ENCODE measurements at regions not wholly inside any gene's neighbourhood (a gene's known extent, or its start where the extent isn't known, plus 50 kb on each side); places are given as distances from the start of the nearest gene placed in this dataset.

- CTCF ChIA-PET, result no interaction called here
- BruUV-seq (replicated peaks), result no TSS peak
- no peak overlapping the region for H3K4me3 ChIP-seq (ENCODE audit: low read depth, low read length)
- Mint-ChIP-seq H3K9me3 (ENCODE audit: unreplicated experiment) (peaks cover 23% of the 10 kb centered on the region), H3K27ac (ENCODE audit: unreplicated experiment) (no peak overlapping the region), H3K4me3 (ENCODE audit: unreplicated experiment) (no peak overlapping the region), H3K27me3 (ENCODE audit: insufficient read depth, unreplicated experiment) (peaks cover 3% of the 10 kb centered on the region), H3K4me1 (ENCODE audit: low read depth, unreplicated experiment) (no peaks in the 10 kb centered on the region), H3K36me3 (ENCODE audit: insufficient read depth, unreplicated experiment) (no peaks in the 10 kb centered on the region)
- intact Hi-C loops (cut with micrococcal nuclease; ENCODE audit: unreplicated experiment), result no loop called here
- no peak for DNase-seq
- peaks cover 7% of the 10 kb centered on the region; the same call in 1 of the 2 replicates for H3K9me3 ChIP-seq
- H3K4me1 ChIP-seq, result no peaks in the 10 kb centered on the region
- no peak for TF ChIP-seq CTCF (IDR thresholded peaks at IDR 0.05; ENCODE audit: insufficient read depth in 1 of 2, low read depth in 1 of 2, low read length in 1 of 2, severe bottlenecking in 1 of 2, unreplicated experiment in 1 of 2)
- no peaks in the 10 kb centered on the region for H3K36me3 ChIP-seq (ENCODE audit: control insufficient read depth, insufficient read depth, low read length)
- POLR2A ChIA-PET, result no interaction called here
- H3K27me3 ChIP-seq (replicated peaks; ENCODE audit: control insufficient read depth, insufficient read depth, low read length), result no peaks in the 10 kb centered on the region
These were observed 559.7 kb upstream of the ZWINT start for GRCh38 chr10:56920601-56921261.

GRCh38 chr10:56912043-56912442 is 551.0 kb upstream of the ZWINT start:
- no peaks in the 10 kb centered on the region for H3K27me3 ChIP-seq (replicated peaks; ENCODE audit: control insufficient read depth, insufficient read depth, low read length)
- intact Hi-C loops (cut with micrococcal nuclease; ENCODE audit: unreplicated experiment), result no loop called here
- Mint-ChIP-seq H3K4me1 (ENCODE audit: low read depth, unreplicated experiment) (no peaks in the 10 kb centered on the region), H3K9me3 (ENCODE audit: unreplicated experiment) (no peaks in the 10 kb centered on the region), H3K27me3 (ENCODE audit: insufficient read depth, unreplicated experiment) (no peaks in the 10 kb centered on the region), H3K27ac (ENCODE audit: unreplicated experiment) (no peak overlapping the region), H3K36me3 (ENCODE audit: insufficient read depth, unreplicated experiment) (no peaks in the 10 kb centered on the region), H3K4me3 (ENCODE audit: unreplicated experiment) (no peak overlapping the region)
- ChIA-PET CTCF (no interaction called here), POLR2A (no interaction called here)
- no peak for TF ChIP-seq CTCF (IDR thresholded peaks at IDR 0.05; ENCODE audit: insufficient read depth in 1 of 2, low read depth in 1 of 2, low read length in 1 of 2, severe bottlenecking in 1 of 2, unreplicated experiment in 1 of 2)
- no peak for DNase-seq
- H3K4me1 ChIP-seq, result no peaks in the 10 kb centered on the region
- H3K9me3 ChIP-seq, result no peaks in the 10 kb centered on the region
- H3K36me3 ChIP-seq (ENCODE audit: control insufficient read depth, insufficient read depth, low read length), result no peaks in the 10 kb centered on the region
- no peak overlapping the region for H3K4me3 ChIP-seq (ENCODE audit: low read depth, low read length)
- BruUV-seq (replicated peaks), result no TSS peak

- no peak for TF ChIP-seq CTCF (IDR thresholded peaks at IDR 0.05; ENCODE audit: insufficient read depth in 1 of 2, low read depth in 1 of 2, low read length in 1 of 2, severe bottlenecking in 1 of 2, unreplicated experiment in 1 of 2)
- Mint-ChIP-seq H3K9me3 (ENCODE audit: unreplicated experiment) (no peaks in the 10 kb centered on the region), H3K36me3 (ENCODE audit: insufficient read depth, unreplicated experiment) (no peaks in the 10 kb centered on the region), H3K27me3 (ENCODE audit: insufficient read depth, unreplicated experiment) (no peaks in the 10 kb centered on the region), H3K4me3 (ENCODE audit: unreplicated experiment) (no peak overlapping the region), H3K27ac (ENCODE audit: unreplicated experiment) (no peak overlapping the region), H3K4me1 (ENCODE audit: low read depth, unreplicated experiment) (no peaks in the 10 kb centered on the region)
- Histone ChIP-seq H3K4me1 (no peaks in the 10 kb centered on the region), H3K27me3 (replicated peaks; ENCODE audit: control insufficient read depth, insufficient read depth, low read length) (no peaks in the 10 kb centered on the region), H3K4me3 (ENCODE audit: low read depth, low read length) (no peak overlapping the region), H3K9me3 (no peaks in the 10 kb centered on the region), H3K36me3 (ENCODE audit: control insufficient read depth, insufficient read depth, low read length) (no peaks in the 10 kb centered on the region)
- POLR2A ChIA-PET, result no interaction called here
- CTCF ChIA-PET, result no interaction called here
- no TSS peak for BruUV-seq (replicated peaks)
- DNase-seq, result no peak
- intact Hi-C loops (cut with micrococcal nuclease; ENCODE audit: unreplicated experiment), result no loop called here
These were observed 544.0 kb upstream of the ZWINT start for GRCh38 chr10:56905051-56905450.

All from Caco-2 (cell line).